ENCODE measurements at regions not wholly inside any gene's neighbourhood (a gene's known extent, or its start where the extent isn't known, plus 50 kb on each side); places are given as distances from the start of the nearest gene placed in this dataset.

DNA sequence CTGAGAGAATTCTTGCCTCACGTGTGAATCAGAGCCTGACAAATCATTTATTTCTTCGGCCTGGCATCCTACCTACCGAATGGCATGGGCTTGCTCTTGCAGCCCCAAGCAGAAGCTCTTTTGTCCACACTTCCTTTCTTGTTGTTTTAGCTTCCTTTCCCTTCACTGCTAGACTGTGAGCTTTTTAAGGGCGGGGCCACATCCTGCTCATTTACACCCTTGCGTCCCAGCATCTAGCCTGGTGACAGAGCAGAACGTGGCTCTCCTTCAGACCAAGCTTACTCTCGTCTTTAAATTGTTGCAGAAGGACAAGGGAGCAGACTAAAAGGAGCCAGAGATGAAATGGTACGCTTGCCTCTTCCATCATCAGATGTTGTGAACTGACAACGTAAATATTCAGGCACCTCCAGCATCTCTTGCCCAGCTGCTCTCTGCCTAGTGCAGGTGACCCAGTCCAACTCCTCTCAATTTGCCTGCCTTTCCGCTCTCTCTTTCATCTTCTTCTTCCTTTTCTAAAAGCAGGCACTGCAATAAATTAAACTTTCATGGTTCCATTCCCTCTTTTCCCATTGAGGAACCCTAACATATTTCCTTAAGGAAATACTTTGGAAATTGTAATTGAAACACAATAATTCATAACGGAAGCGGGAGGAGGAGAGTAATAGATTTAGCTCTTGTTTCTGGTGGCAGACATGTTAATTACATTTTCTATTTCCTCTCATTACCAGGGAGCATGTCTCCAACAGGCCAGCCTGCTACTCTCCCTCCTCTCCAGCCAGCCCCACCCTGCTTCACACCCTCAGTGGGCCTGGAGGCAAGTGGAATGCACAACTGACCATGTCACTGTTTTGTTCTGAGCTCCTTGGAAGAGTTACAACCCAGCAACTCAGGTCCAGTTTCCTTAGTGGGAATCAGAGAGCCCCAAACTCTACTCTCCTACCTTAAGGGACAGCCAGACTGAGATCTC, 228.1 kb upstream of the TRIB2 start:
- TF ChIP-seq, protein P1, sequence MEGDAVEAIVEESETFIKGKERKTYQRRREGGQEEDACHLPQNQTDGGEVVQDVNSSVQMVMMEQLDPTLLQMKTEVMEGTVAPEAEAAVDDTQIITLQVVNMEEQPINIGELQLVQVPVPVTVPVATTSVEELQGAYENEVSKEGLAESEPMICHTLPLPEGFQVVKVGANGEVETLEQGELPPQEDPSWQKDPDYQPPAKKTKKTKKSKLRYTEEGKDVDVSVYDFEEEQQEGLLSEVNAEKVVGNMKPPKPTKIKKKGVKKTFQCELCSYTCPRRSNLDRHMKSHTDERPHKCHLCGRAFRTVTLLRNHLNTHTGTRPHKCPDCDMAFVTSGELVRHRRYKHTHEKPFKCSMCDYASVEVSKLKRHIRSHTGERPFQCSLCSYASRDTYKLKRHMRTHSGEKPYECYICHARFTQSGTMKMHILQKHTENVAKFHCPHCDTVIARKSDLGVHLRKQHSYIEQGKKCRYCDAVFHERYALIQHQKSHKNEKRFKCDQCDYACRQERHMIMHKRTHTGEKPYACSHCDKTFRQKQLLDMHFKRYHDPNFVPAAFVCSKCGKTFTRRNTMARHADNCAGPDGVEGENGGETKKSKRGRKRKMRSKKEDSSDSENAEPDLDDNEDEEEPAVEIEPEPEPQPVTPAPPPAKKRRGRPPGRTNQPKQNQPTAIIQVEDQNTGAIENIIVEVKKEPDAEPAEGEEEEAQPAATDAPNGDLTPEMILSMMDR (IDR thresholded peaks at IDR 0.05; ENCODE audit: low read depth, low read length, poor library complexity, severe bottlenecking), result no peak
- no peak for TF ChIP-seq EZH2phosphoT487 (IDR thresholded peaks at IDR 0.05; ENCODE audit: borderline replicate concordance, low read length)
